HepG2 (cell line): ENCODE measurements at regions not wholly inside any gene's neighbourhood (a gene's known extent, or its start where the extent isn't known, plus 50 kb on each side); places are given as distances from the start of the nearest gene placed in this dataset.

ENCODE experiments used
- ATAC-seq: fragments of 200-7000 bp; cut with Tn5 transposase; 3 replicates; pipeline ENCODE4 v1.9.1; 2020; ENCODE audit warnings: mild to moderate bottlenecking, moderate library complexity
- BruUV-seq: library from RNA; stranded (reverse); fragments of 400-500 nt; replicated peaks from 2 replicates; lab custom pipeline; 2021; lab: Mats Ljungman, UMichigan
- CTCF ChIA-PET: fragments of 300-600 bp; formaldehyde crosslinking; extraction: SDS; loops from one replicate; lab custom pipeline; 2021; ENCODE audit warnings: low total read pairs, inconsistent platforms, low intra/inter-chr PET ratio; lab: Yijun Ruan, JAX
- POLR2A ChIA-PET: fragments of 350-600 bp; sonication (Branson Sonifier 250); formaldehyde crosslinking; loops from one replicate; lab custom pipeline; 2020; ENCODE audit warnings: antibody characterized with exemption, inconsistent platforms; lab: Yijun Ruan, JAX
- DNase-seq: peaks from one replicate; pipeline ENCODE4 v3.0.0-alpha.2; 2015; ENCODE audit warnings: low spot score
- FAIRE-seq: peaks from 3 replicates; lab custom pipeline; 2011; peaks lifted over from hg19 to GRCh38; lab: Jason Lieb, UNC
- H2AFZ ChIP-seq: one replicate; pipeline ENCODE4 v1.6.1; 2011; ENCODE audit warnings: low read length, inconsistent platforms
- H3K27ac ChIP-seq: fragments of 300-600 bp; 3 replicates; pipeline ENCODE4 v1.8.0; 2011; ENCODE audit warnings: mixed run types, mild to moderate bottlenecking, mixed read lengths, low read length, inconsistent platforms; ENCODE audit not compliant: insufficient read depth; ENCODE audit errors: extremely low read length
- H3K27me3 ChIP-seq, 2 experiments: fragments of 200-600 bp in 1 of 2; 2 replicates in 1 of 2; 3 replicates in 1 of 2; pipeline versions ENCODE4 v1.6.0 to v1.8.0; 2011; ENCODE audit warnings: low read length in 2 of 2, mild to moderate bottlenecking in 2 of 2, moderate library complexity in 2 of 2, inconsistent platforms in 1 of 2; ENCODE audit not compliant: insufficient read depth in 2 of 2, control insufficient read depth in 1 of 2
- H3K36me3 ChIP-seq, 2 experiments: fragments of 200-600 bp in 1 of 2; replicated peaks in 1 of 2; 2 replicates in 1 of 2; 3 replicates in 1 of 2; pipeline versions ENCODE4 v1.5.1 to v1.8.0; 2011; ENCODE audit warnings: low read length in 2 of 2, inconsistent platforms in 1 of 2; ENCODE audit not compliant: insufficient read depth in 2 of 2, control insufficient read depth in 1 of 2
- H3K4me1 ChIP-seq: 2 replicates; pipeline ENCODE4 v1.5.1; 2012; ENCODE audit warnings: low read length, inconsistent platforms; ENCODE audit not compliant: insufficient read depth
- H3K4me2 ChIP-seq: 2 replicates; pipeline ENCODE4 v1.6.0; 2011; ENCODE audit warnings: low read depth, low read length, inconsistent platforms
- H3K4me3 ChIP-seq, 3 experiments: fragments of 200-600 bp in 1 of 3; sonication (generic), shearing (Covaris generic) in 1 of 3; replicated peaks in 1 of 3; 2 replicates each; pipeline ENCODE4 v1.5.1; 2011 to 2016; ENCODE audit warnings: low read length in 3 of 3, inconsistent platforms in 2 of 3, low read depth in 2 of 3, mild to moderate bottlenecking in 2 of 3, control low read depth in 1 of 3, mixed read lengths in 1 of 3; ENCODE audit not compliant: insufficient read depth in 1 of 3
- H3K79me2 ChIP-seq: one replicate; pipeline ENCODE4 v1.6.1; 2011; ENCODE audit warnings: low read length, inconsistent platforms; ENCODE audit not compliant: insufficient read depth
- H3K9ac ChIP-seq: 2 replicates; pipeline ENCODE4 v1.6.0; 2011; ENCODE audit warnings: mild to moderate bottlenecking, low read depth, low read length, inconsistent platforms; ENCODE audit not compliant: insufficient read depth
- H3K9me3 ChIP-seq: 2 replicates; pipeline ENCODE4 v1.5.1; 2012; ENCODE audit warnings: mild to moderate bottlenecking, low read length
- H4K20me1 ChIP-seq: 2 replicates; pipeline ENCODE4 v1.6.0; 2011; ENCODE audit warnings: inconsistent platforms, mild to moderate bottlenecking, low read length, moderate library complexity; ENCODE audit not compliant: insufficient read depth
- CTCF ChIP-seq: sonication (generic); formaldehyde crosslinking; IDR thresholded peaks from 2 replicates; pipeline ENCODE4 v1.5.0; 2020; ENCODE audit warnings: mild to moderate bottlenecking, missing genetic modification reagents, moderate library complexity
- MAFK ChIP-seq, 2 experiments: IDR thresholded peaks in 1 of 2; conservative IDR thresholded peaks in 1 of 2; 2 replicates each; pipeline ENCODE4 v1.6.1; 2011; ENCODE audit warnings: improper control_type of control experiment in 2 of 2, low read length in 2 of 2
- RARG ChIP-seq: sonication (generic); formaldehyde crosslinking; IDR thresholded peaks from 2 replicates; pipeline ENCODE4 v1.4.0; 2020; ENCODE audit warnings: low read depth, mild to moderate bottlenecking, missing genetic modification reagents
- SPEN ChIP-seq: sonication (generic); formaldehyde crosslinking; IDR thresholded peaks from 2 replicates; pipeline ENCODE4 v1.5.1; 2020; ENCODE audit warnings: low read depth, mild to moderate bottlenecking, missing genetic modification reagents
- ZBTB2 ChIP-seq: sonication (generic); formaldehyde crosslinking; IDR thresholded peaks from 2 replicates; pipeline ENCODE4 v1.8.0; 2022; ENCODE audit warnings: low read depth, missing genetic modification reagents
- ZFP36L1 ChIP-seq: sonication (generic); formaldehyde crosslinking; IDR thresholded peaks from 2 replicates; pipeline ENCODE4 v1.8.0; 2022; ENCODE audit warnings: mild to moderate bottlenecking, missing genetic modification reagents, moderate library complexity
- ZNF18 ChIP-seq: sonication (generic); formaldehyde crosslinking; IDR thresholded peaks from 2 replicates; pipeline ENCODE4 v1.8.0; 2022; ENCODE audit warnings: mild to moderate bottlenecking, missing genetic modification reagents; ENCODE audit not compliant: insufficient replicate concordance
- ZNF292 ChIP-seq: sonication (generic); formaldehyde crosslinking; IDR thresholded peaks from 2 replicates; pipeline ENCODE4 v1.8.1; 2022; ENCODE audit warnings: mild to moderate bottlenecking, low read depth, missing genetic modification reagents, borderline replicate concordance
- ZNF432 ChIP-seq: sonication (generic); formaldehyde crosslinking; IDR thresholded peaks from 2 replicates; pipeline ENCODE4 v1.5.0; 2020; ENCODE audit warnings: missing genetic modification reagents, mild to moderate bottlenecking, borderline replicate concordance
- ZNF570 ChIP-seq: sonication (generic); formaldehyde crosslinking; IDR thresholded peaks from 2 replicates; pipeline ENCODE4 v1.4.0; 2020; ENCODE audit warnings: mild to moderate bottlenecking, missing genetic modification reagents, borderline replicate concordance
- ZNF572 ChIP-seq: sonication (generic); formaldehyde crosslinking; IDR thresholded peaks from 2 replicates; pipeline ENCODE4 v1.5.1; 2020; ENCODE audit warnings: mild to moderate bottlenecking, missing genetic modification reagents
- ZZZ3 ChIP-seq: sonication (generic); formaldehyde crosslinking; IDR thresholded peaks from 2 replicates; pipeline ENCODE4 v1.4.0; 2020; ENCODE audit warnings: missing genetic modification reagents, mild to moderate bottlenecking, borderline replicate concordance
- WGBS: methylation state at CpG from one replicate; pipeline ENCODE4 v1.1.6; 2017; ENCODE audit warnings: low lambda C conversion rate; 5-methylcytosine and 5-hydroxymethylcytosine counted together
- in situ Hi-C: cut with HindIII; loops from 2 replicates; pipeline ENCODE4 v1.10.0; 2017; ENCODE audit warnings: low pct_unique_long_range_greater_than_20kb; ENCODE audit not compliant: extremely low pct_ligation_motif_present
- intact Hi-C: fragments of 100-400 bp; cut with micrococcal nuclease; formaldehyde crosslinking; loops from one replicate; pipeline ENCODE4 v1.10.0; 2022; ENCODE audit not compliant: unreplicated experiment

GRCh38 chr15:70237626-70238025, 139.9 kb upstream of the TLE3 start:
- no peak for TF ChIP-seq ZNF572 (CRISPR knock-in tag)
- no peak for TF ChIP-seq ZNF432 (CRISPR knock-in tag)
- TF ChIP-seq RARG (CRISPR knock-in tag): no peak
- TF ChIP-seq ZNF292: no peak
- TF ChIP-seq CTCF: no peak
- TF ChIP-seq ZNF570 (CRISPR knock-in tag): no peak
- TF ChIP-seq ZZZ3: no peak
- TF ChIP-seq ZBTB2 (CRISPR knock-in tag): no peak
- no peak for TF ChIP-seq MAFK (conservative IDR thresholded peaks at IDR 0.05 in 1 of 2, IDR thresholded peaks at IDR 0.05 in 1 of 2; ENCODE audit: low read length in 2 of 2)
- TF ChIP-seq SPEN (CRISPR knock-in tag): no peak
- TF ChIP-seq ZNF18: no peak
- no peak for TF ChIP-seq ZFP36L1 (CRISPR knock-in tag)
- intact Hi-C loops (no loop called here), in situ Hi-C loops (no loop called here)
- no peaks in the 10 kb centered on the region for H3K4me1 ChIP-seq
- ChIA-PET CTCF (no interaction called here), POLR2A (no interaction called here)
- FAIRE-seq (no peak), DNase-seq (no peak), ATAC-seq (no peak)
- H3K9me3 ChIP-seq: no peaks in the 10 kb centered on the region
- H3K4me2 ChIP-seq: no peak overlapping the region
- no peak overlapping the region for H2AFZ ChIP-seq
- no peaks in the 10 kb centered on the region for H3K36me3 ChIP-seq
- H4K20me1 ChIP-seq: no peaks in the 10 kb centered on the region
- H3K27ac ChIP-seq: no peak overlapping the region
- H3K27me3 ChIP-seq: peaks cover 0 to 6% of the 10 kb centered on the region in 2 experiments; a peak in 3 of 5 replicates
- BruUV-seq: no TSS peak
- 36% methylated on average over 2 of the region's 2 CpGs for WGBS
- no peak overlapping the region for H3K4me3 ChIP-seq
- no peak overlapping the region for H3K9ac ChIP-seq
- no peaks in the 10 kb centered on the region for H3K79me2 ChIP-seq
